Stromal cell of bone marrow (primary cell): ENCODE measurements at regions not wholly inside any gene's neighbourhood (a gene's known extent, or its start where the extent isn't known, plus 50 kb on each side); places are given as distances from the start of the nearest gene placed in this dataset.

Experiments used
- DNase-seq: peaks from one replicate; pipeline ENCODE4 v3.0.0-alpha.2; 2012; ENCODE audit warnings: low read depth

- DNase-seq: no peak
These were observed 478.4 kb upstream of the FAM241A start for GRCh38 chr4:111666826-111667360.

GRCh38 chr4:111671756-111672155, 473.5 kb upstream of the FAM241A start:
- no peak for DNase-seq

DNA sequence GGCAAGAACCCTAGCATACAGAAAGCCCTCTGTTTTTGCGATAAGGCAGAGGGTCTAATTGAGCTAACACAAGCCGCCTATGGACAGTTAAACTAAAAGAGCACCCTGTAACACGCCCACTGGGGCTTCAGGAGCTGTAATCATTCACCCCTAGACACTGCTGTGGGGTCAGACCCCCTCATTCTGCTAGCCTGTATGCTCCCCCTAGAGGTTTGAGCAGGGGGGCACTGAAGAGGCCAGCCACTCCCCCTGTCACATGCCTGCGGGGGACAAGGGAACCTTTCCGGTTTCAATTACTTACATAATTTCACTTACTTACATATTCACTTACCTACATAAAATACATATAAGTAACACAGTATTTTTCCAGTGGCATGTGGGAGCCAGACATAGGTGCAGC, 469.5 kb upstream of the FAM241A start:
- no peak for DNase-seq

DNA sequence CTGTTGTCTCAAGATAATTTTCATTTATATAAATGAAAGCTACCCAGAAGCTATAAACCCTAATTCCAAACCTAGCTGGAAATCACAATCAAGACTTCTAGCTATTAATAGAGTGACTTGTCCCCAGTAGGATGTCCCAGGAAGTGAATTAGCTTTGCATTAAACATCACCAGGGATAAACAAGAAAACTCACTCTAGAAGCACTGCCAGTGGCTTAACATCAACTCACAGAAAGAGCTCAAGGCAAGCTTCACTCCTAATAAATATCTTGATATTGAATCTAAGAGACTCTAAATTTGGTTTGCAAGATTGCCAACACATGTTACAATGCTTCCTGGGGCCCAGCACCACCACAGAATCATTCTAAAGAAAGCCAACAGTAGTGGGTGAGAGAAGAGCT, 468.7 kb upstream of the FAM241A start:
- no peak for DNase-seq

DNA sequence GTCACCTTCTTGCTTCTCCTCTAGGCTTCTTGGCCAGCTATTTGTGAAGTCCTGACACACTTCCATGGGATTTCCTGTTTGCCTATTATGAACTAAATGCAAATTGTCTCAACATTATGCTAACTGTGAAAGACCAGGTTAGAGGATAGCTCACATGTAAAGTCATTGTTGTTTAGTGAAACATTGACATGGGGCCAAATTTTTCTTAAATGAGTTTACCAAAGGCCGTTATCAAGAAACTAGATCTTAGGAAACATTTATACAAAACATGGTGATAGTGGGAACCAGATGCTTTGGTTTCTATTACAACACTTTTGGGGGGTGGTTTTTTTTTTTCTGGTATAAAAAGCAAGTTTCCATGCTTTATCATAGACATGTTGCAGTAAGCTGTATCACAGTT, 466.8 kb upstream of the FAM241A start:
- no peak for DNase-seq

- no peak for DNase-seq
These were observed 466.3 kb upstream of the FAM241A start for GRCh38 chr4:111678908-111679307.

GRCh38 chr4:111681270-111681669, 464.0 kb upstream of the FAM241A start:
- no peak for DNase-seq

DNA sequence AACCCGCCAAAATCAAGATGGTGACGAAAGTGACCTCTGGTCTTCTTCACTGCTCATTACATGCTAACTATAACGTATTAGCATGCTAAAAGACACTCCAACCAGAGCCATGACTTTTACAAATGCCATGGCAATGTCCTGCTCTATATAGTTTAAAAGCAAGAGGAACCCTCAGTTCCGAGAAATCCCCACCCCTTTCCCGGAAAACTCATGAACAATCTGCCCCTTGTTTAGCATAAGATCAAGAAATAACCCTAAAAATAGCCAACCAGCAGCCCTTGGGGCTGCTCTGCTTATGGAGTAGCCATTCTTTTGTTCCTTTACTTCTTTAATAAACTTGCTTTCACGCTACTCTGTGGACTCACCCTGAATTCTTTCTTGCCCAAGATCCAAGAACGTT, 463.5 kb upstream of the FAM241A start:
- no peak for DNase-seq

DNA sequence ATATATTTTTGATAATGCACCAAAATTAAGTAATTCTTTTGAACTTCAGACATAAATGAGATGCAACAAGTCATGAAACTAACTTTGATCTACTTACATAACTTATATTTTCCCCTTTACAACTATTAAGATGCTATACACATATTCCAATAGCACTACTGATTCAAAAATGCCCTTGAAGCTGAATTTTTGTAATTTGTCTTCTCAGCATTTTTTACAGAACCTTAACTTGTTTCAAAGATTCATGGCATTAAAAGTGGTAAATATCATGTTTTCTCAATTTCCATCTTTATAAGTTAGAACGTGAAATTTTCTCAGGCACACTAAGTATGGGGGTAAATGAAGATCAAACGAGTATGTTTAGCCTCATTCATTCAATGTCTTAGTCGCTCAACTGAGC, 460.0 kb upstream of the FAM241A start:
- no peak for DNase-seq

- DNase-seq: peak; percentile 58
These were observed 456.0 kb upstream of the FAM241A start for GRCh38 chr4:111689214-111689613.

- DNase-seq: no peak
These were observed 455.5 kb upstream of the FAM241A start for GRCh38 chr4:111689731-111690130.

- no peak for DNase-seq
These were observed 451.5 kb upstream of the FAM241A start for GRCh38 chr4:111693758-111694157.

DNA sequence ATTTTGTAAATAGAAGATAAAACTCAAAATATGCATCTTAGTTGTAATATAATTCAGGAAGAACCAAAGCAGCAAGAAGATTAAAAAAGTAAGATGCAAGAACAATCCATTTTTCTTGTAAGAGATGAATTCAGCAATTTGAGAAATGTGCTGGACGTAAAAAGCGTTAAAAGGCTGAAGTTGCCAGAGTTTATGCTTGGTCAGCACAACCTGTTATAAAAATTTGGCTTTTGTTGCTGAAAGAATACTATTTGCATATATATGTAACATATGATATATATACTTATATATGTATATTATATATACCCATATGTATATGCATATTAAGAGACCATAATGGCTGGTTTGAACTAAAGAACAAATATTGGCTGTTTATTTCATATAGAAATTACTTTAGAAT, 449.6 kb upstream of the FAM241A start:
- no peak for DNase-seq

GRCh38 chr4:111696505-111696904, 448.7 kb upstream of the FAM241A start:
- no peak for DNase-seq

- DNase-seq: no peak
These were observed 447.9 kb upstream of the FAM241A start for GRCh38 chr4:111697176-111697942.

DNA sequence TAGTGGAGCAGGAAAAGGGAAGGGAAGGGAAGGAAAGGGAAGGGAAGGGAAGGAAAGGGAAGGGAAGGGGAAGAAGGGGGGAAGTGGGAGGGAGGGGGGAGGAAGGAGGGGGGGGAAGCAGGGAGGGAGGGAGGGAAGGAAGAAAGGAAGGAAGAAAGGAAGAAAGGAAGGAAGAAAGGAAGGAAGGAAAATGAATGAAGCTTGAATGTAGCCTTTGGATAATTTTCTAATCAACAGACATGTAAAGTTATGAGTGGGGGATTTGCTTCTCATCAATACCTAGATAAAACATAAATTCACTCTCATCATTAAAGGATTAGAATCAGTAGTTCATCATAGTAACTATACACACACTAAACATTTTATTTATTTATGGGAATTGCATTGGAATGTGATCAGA, 446.9 kb upstream of the FAM241A start:
- DNase-seq: no peak

DNA sequence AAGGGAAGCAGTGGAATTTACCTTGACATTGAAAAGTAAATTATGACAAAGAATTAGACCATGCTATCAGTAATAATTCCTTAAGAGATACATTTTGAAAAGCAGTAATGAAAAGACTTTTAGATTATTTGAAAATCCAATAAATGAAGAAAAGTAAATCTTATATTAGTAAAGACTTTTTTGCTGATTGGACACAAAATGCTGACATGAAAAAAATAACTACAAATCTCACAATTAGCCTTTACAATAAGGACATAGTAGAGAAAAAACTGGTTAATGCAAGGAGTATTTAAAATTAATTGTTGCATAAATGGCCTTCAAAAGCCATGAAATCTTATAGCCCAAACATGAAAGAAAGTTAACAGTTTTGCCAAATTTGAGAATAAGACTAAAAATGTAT, 446.1 kb upstream of the FAM241A start:
- DNase-seq: no peak

- no peak for DNase-seq
These were observed 444.2 kb upstream of the FAM241A start for GRCh38 chr4:111701102-111701501.

- no peak for DNase-seq
These were observed 437.8 kb upstream of the FAM241A start for GRCh38 chr4:111707491-111707890.

GRCh38 chr4:111712093-111712677, 433.1 kb upstream of the FAM241A start:
- no peak for DNase-seq

GRCh38 chr4:111713276-111713675, 432.0 kb upstream of the FAM241A start:
- no peak for DNase-seq

DNA sequence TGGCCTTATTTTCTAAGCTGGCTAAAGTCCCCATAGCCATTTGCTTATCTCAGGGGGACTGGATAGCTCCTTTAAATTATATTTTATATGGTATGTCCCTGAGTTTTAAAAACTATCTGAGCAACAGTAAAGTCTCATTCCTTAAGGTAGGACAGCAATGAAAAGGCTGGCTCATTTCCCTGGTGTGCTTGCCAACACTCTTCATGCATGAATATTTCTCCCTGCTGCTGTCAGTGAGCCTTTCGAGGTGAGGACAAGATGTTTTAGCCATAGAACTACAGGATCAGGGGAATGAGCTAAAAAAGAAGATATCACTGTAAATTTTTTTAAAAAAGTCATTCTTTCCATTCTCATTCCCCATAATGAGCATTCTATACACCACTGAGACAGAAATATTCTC, 427.3 kb upstream of the FAM241A start:
- DNase-seq: no peak

GRCh38 chr4:111718763-111719559, 426.3 kb upstream of the FAM241A start:
- no peak for DNase-seq
